Fibroblast of pulmonary artery (primary cell): ENCODE measurements at regions not wholly inside any gene's neighbourhood (a gene's known extent, or its start where the extent isn't known, plus 50 kb on each side); places are given as distances from the start of the nearest gene placed in this dataset.
"Not testable (repeated sequence)": the region's sequence is repeated elsewhere in the genome, so short reads cannot be mapped to it uniquely, and the experiment has no call there.

Experiments
- DNase-seq: peaks from one replicate; pipeline ENCODE4 v3.0.0-alpha.2; 2010; ENCODE audit warnings: low read depth
- H3K4me3 ChIP-seq: replicated peaks from 2 replicates; pipeline ENCODE4 v1.5.1; 2011; ENCODE audit warnings: low read depth, mild to moderate bottlenecking, control low read depth, low read length, moderate library complexity
- TF ChIP-seq, protein P1 (sequence below): IDR thresholded peaks from 2 replicates; pipeline ENCODE4 v1.5.1; 2011; ENCODE audit warnings: mild to moderate bottlenecking, control low read depth, low read length, inconsistent platforms; ENCODE audit errors: missing control alignments

DNA sequence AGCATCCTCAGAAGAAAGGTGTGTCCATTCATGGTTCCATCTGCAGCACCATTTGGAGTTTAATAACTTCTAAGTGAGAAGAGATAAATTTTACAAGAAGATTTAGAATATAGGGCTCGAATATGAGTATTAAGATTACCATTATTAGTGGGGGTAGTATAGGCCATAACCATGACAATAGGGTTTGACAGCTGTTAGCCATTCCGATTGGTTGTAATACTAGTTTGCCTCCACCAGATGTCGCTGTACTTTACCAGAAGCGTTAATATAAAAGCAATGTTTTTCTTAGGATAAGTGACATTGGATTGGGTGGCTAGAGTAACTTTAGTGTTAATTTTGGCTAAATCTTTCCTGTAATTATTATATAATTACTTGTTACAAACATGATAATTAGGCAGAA lies 107.5 kb upstream of the SRD5A2 start:
- peak; percentile 36 for DNase-seq
- TF ChIP-seq, protein P1, sequence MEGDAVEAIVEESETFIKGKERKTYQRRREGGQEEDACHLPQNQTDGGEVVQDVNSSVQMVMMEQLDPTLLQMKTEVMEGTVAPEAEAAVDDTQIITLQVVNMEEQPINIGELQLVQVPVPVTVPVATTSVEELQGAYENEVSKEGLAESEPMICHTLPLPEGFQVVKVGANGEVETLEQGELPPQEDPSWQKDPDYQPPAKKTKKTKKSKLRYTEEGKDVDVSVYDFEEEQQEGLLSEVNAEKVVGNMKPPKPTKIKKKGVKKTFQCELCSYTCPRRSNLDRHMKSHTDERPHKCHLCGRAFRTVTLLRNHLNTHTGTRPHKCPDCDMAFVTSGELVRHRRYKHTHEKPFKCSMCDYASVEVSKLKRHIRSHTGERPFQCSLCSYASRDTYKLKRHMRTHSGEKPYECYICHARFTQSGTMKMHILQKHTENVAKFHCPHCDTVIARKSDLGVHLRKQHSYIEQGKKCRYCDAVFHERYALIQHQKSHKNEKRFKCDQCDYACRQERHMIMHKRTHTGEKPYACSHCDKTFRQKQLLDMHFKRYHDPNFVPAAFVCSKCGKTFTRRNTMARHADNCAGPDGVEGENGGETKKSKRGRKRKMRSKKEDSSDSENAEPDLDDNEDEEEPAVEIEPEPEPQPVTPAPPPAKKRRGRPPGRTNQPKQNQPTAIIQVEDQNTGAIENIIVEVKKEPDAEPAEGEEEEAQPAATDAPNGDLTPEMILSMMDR: peak; percentile 64
- H3K4me3 ChIP-seq: no peak overlapping the region

DNA sequence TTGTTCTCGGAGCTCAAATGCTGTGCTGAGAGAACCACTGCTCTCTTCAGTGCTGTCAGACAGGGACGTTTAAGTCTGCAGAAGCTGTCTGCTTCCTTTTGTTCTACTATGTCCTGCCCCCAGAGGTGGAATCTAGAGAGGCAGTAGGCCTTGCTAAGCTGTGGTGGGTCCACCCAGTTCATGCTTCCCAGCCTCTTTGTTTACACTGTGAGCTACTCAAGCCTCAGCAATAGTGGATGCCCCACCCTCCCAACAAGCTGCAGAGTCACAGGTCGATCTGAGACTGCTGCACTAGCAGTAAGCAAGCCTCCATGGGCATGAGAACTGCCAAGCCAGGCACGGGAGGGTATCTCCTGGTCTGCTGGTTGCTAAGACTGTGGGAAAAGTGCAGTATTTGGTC lies 102.8 kb upstream of the SRD5A2 start:
- H3K4me3 ChIP-seq, DNase-seq: not testable (repeated sequence)

DNA sequence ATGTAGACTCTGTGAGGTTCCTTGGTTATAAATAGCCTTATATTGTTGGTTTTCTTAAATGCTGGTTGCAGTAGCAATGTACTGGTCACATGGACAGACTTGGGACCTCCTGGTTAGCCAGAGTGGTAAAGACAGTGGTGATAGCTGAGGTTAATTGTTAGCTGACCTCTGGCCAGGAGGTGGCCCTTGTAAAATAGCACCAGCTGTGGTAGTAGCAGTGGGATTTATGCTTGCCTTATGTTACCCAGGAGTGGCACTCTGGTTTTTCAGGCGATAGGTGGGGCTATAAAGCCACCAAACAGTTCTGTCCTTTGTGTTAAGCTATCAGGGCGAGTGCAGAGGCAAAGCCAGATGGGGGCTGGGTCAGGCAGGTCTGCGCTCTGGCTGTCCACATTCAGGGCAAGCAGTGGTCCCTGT lies 94.8 kb upstream of the SRD5A2 start:
- TF ChIP-seq, protein P1: no peak
- H3K4me3 ChIP-seq: no peak overlapping the region
- DNase-seq: no peak

DNA sequence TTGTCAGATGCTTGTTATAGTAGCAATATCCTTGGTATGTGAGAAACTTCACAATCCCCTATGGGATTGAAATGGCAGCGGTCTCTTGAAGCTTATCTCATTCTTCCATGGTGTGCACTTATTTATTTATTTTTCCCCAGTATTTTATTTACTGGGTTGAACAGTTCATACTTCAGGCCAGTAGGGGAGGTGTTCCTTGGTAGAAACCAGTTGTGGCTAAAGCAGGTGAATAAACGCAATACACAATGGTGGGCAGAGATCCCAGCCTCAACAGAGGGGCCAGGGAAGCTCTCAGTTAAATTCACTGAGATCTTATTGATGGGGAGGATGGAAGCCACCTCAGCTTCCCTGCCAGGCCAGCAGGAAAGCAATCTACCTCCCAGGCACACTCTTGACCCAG lies 93.7 kb upstream of the SRD5A2 start:
- no peak for DNase-seq
- TF ChIP-seq, protein P1: no peak
- no peak overlapping the region for H3K4me3 ChIP-seq

DNA sequence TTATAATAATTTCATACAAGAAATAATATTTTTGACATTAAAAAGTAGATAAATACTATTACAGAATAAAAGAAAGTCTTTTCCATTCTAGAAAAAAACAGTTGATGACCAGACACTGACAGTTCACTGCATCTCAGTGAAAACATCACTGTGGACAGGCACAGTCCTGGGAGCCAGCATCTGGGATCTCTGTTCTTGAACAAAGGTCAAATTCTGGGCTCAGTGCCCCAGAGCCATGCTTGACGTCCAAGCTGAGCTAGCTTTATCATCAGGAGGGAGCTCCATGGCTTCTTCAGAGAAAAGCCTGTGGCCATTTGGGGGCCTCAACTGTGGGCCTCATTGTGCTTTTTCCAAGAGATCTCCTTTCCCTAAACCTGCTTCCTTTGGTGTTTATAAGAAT lies 86.1 kb upstream of the SRD5A2 start:
- no peak overlapping the region for H3K4me3 ChIP-seq
- TF ChIP-seq, protein P1: no peak
- DNase-seq: no peak

DNA sequence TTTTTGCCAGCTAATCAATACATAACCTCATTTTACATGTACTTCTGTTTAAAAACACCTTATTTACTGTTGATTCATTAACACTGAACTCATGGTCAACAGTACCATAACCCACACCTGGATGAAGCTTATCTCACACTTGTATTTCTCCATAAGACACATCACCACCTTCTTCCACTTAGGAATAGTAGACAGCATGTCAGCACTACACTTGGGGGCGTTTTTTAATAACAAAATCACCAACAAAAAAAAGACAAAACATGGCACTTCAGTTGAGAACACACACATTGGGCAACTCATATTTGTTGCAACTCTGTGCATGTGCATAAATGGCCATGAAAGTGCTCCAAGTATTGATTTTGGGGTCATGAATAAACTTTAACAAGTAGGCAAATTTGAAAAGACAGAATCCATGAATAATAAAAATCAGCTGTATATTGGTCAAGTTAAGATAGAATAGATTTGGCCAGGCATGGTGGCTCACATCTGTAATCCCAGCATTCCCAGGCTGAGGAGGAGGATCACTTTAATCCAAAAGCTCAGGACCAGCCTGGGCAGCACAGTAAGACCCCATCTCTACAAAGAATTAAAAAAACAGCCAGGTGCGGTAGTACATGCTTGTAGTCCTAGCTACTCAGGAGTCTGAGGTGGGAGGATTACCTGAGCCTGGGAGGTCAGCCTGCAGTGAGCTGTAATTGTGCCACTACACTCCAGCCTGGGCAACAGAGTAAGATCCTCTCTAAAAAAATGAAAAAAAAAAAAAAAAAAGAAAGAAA lies 84.4 kb upstream of the SRD5A2 start:
- TF ChIP-seq, protein P1: no peak
- no peak overlapping the region for H3K4me3 ChIP-seq
- DNase-seq: no peak

DNA sequence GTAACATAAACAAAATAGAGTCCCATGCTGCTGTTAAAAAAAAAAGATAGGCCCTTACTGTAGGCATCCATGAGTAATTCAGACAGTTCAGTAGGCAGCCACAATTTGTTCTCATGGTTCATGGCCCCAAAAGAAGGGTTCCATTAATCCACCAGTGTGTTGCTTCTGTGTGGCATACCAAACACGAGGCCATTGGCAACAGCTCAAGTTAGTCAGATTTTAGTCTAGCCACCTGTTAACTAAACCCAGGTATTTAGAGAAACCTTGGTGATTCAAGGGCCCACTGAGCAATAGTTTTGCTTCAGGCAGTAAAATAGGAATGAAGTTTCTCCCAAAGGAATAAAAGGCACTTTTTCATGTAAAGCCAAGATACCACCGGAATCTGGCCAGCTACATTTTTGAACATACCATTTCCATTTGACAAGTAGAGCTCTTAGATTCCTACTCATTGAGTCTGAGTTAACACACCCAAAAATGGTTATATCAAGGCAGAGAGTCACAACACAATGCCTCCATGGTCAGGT lies 80.1 kb upstream of the SRD5A2 start:
- TF ChIP-seq, protein P1: no peak
- DNase-seq: no peak

More for the DNA sequence above, 80.1 kb upstream of the SRD5A2 start:
- no peak overlapping the region for H3K4me3 ChIP-seq
